HL-60 (cell line): ENCODE measurements at regions not wholly inside any gene's neighbourhood (a gene's known extent, or its start where the extent isn't known, plus 50 kb on each side); places are given as distances from the start of the nearest gene placed in this dataset.

Experiments
- DNase-seq, 2 experiments: peaks; one replicate each; pipeline ENCODE4 v3.0.0-alpha.2; 2010 to 2020; ENCODE audit warnings: low read depth in 1 of 2, low spot score in 1 of 2
- H3K27ac ChIP-seq: fragments of 250-450 bp; sonication (Bioruptor Pico); replicated peaks from 2 replicates; pipeline ENCODE4 v1.5.1; 2020; ENCODE audit warnings: mild to moderate bottlenecking, moderate library complexity
- H3K27me3 ChIP-seq: fragments of 250-450 bp; sonication (Bioruptor Pico); 2 replicates; pipeline ENCODE4 v1.5.1; 2021; ENCODE audit warnings: mild to moderate bottlenecking, moderate library complexity; ENCODE audit not compliant: insufficient read depth, poor library complexity, severe bottlenecking
- H3K4me3 ChIP-seq: replicated peaks from 2 replicates; pipeline ENCODE4 v1.5.1; 2011; ENCODE audit warnings: mild to moderate bottlenecking, control low read depth, low read length; ENCODE audit not compliant: insufficient read depth
- CTCF ChIP-seq: IDR thresholded peaks from one replicate; pipeline ENCODE4 v1.5.1; 2011; ENCODE audit warnings: low read length, control low read depth, inconsistent platforms; ENCODE audit not compliant: insufficient read depth
- GABPA ChIP-seq: IDR thresholded peaks from 2 replicates; pipeline ENCODE4 v1.6.1; 2012; ENCODE audit warnings: low read depth
- POLR2AphosphoS5 ChIP-seq: IDR thresholded peaks from 2 replicates; pipeline ENCODE4 v1.6.1; 2012; ENCODE audit warnings: low read depth
- REST ChIP-seq: IDR thresholded peaks from 2 replicates; pipeline ENCODE4 v1.6.1; 2012; ENCODE audit warnings: low read depth; ENCODE audit not compliant: insufficient replicate concordance
- SPI1 ChIP-seq: IDR thresholded peaks from 2 replicates; pipeline ENCODE4 v1.6.1; 2012; ENCODE audit warnings: low read depth, mild to moderate bottlenecking, borderline replicate concordance

GRCh38 chr6:105902401-105903031 is 183.6 kb upstream of the PRDM1 start:
- H3K27me3 ChIP-seq = no peaks in the 10 kb centered on the region
- no peak overlapping the region for H3K27ac ChIP-seq
- no peak overlapping the region for H3K4me3 ChIP-seq
- no peak for TF ChIP-seq REST
- TF ChIP-seq GABPA = no peak
- TF ChIP-seq CTCF = no peak
- TF ChIP-seq POLR2AphosphoS5 = no peak
- no peak for TF ChIP-seq SPI1
- DNase-seq = no peak

GRCh38 chr6:105901583-105901982 is 184.6 kb upstream of the PRDM1 start:
- no peak overlapping the region for H3K4me3 ChIP-seq
- no peak overlapping the region for H3K27ac ChIP-seq
- no peak for TF ChIP-seq GABPA
- no peak for TF ChIP-seq REST
- TF ChIP-seq SPI1 = no peak
- TF ChIP-seq CTCF = no peak
- TF ChIP-seq POLR2AphosphoS5 = no peak
- no peak for DNase-seq
- no peaks in the 10 kb centered on the region for H3K27me3 ChIP-seq

- DNase-seq = no peak
- no peak overlapping the region for H3K27ac ChIP-seq
- no peaks in the 10 kb centered on the region for H3K27me3 ChIP-seq
- TF ChIP-seq SPI1 (no peak), REST (no peak), GABPA (no peak), POLR2AphosphoS5 (no peak), CTCF (no peak)
- H3K4me3 ChIP-seq = no peak overlapping the region
Measured at GRCh38 chr6:105900125-105900937, 185.8 kb upstream of the PRDM1 start.
